ENCODE measurements at regions not wholly inside any gene's neighbourhood (a gene's known extent, or its start where the extent isn't known, plus 50 kb on each side); places are given as distances from the start of the nearest gene placed in this dataset.

- no peak for TF ChIP-seq POLR2AphosphoS5 (IDR thresholded peaks at IDR 0.05; ENCODE audit: insufficient read depth, low read depth, low read length)
- no peak for TF ChIP-seq CTCF (IDR thresholded peaks at IDR 0.05; ENCODE audit: extremely low read depth in 1 of 2, insufficient read depth in 1 of 2, low read depth in 1 of 2, low read length in 2 of 2)
Measured at GRCh38 chr15:98075441-98075840, 114.9 kb downstream of the ARRDC4 start.
